ENCODE measurements at regions not wholly inside any gene's neighbourhood (a gene's known extent, or its start where the extent isn't known, plus 50 kb on each side); places are given as distances from the start of the nearest gene placed in this dataset.
"Not testable (repeated sequence)": the region's sequence is repeated elsewhere in the genome, so short reads cannot be mapped to it uniquely, and the experiment has no call there.

DNA sequence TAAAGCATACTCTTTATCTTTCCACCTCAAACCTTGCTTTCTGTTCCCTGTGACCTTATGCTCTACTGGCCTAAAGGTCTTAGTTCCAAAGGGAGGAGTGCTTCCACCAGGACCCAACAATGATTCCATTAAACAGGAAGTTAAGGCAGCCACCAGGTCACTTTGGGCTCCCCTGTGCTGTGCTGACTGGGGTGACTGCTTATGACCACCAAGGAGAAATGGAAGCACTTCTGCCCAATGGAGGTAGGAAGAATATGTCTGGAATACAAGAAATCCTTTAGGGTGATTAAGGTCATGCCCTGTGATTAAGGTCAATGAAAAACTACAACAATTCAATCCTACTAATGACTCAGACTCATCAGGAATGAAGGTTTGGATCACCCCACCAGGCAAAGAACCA is 233.8 kb upstream of the CDH11 start:
- no peak for DNase-seq (ENCODE audit: low read depth)

DNA sequence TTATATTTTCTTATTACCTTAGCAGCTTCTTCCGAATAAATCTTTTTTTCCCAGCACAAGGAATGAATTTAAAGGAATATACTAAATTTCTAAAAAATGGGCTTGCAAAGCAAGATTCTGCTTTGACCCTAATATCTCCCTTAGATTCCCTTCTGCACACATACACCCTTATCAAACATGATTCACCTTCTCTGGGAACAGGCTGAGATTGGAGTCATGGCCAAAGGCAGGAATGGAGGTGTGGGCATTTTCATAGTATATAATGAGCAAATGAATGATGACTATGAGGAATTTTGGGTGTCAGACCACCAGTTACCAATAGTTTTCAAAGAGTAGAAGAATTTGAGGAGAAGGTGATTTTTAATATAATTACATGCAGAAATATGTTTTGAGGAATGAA is 231.3 kb upstream of the CDH11 start:
- DNase-seq (ENCODE audit: low read depth), result no peak

DNA sequence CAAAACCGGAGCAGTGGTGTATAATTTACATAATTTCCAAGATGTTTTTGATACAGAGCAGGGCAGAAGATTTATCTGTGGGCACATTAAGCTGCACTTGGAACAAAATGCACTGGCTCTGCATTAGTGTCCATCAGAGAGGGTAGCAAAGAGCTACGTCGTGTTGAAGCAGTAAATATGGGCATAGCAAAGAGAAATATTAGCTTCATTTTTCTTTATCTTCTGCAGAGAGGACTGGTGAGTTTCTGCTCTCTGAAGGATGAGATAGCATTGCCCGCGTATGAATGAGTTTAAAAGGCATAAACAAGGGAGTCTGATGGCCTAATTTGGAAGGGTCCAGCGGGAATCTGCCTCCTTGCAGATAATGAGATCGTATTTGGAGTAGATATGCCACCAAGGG is 227.8 kb upstream of the CDH11 start:
- no peak for DNase-seq (ENCODE audit: low read depth)

DNA sequence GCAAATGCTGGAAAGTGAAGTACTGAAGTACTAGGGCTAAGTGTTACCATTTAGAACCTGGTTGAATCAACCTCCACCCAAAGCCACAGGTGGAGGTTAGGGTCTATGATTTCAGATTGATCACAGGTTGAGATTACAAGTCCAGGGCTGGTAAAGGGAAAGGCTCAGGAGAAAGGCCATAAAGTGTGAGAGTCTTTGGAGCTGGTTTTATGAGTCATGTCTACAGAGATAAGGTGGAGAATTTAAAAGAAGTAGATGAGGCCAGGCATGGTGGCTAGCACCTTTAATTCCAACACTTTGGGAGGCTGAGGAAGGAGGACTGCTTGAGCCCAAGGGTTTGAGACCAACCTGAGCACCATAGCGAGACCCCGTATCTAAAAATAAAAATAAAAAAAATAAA is 221.7 kb upstream of the CDH11 start:
- DNase-seq (ENCODE audit: low read depth), result no peak

DNA sequence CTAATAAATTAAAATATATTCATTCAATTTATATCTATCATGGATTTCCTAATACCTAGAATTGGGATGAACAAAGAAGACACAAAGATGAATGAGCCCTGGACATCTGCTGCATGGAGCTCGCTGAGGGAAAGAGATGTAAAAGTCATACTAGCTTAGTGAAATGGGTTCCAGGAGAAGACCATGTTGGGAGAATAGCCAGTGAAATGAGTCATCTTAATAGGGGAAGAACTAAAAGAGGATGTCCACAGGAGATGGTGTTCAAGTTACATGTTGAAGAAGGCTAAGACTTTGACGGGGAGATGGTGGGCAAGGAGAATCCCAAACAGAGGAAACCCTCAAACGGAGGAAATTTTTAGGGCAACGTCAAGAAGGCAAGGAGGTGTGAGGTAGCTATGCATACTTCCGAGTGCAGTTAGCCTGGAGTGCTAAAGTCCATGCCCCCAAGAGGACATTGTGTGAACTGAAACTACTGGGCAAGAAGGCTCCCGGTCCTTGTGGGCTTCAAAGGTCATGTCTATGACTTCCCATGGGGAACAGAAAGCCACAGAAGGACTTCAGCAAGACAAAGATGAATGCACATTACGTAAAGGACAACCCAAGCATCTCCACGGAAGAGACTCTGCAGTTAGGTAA is 220.5 kb upstream of the CDH11 start:
- DNase-seq (ENCODE audit: low read depth), result no peak

DNA sequence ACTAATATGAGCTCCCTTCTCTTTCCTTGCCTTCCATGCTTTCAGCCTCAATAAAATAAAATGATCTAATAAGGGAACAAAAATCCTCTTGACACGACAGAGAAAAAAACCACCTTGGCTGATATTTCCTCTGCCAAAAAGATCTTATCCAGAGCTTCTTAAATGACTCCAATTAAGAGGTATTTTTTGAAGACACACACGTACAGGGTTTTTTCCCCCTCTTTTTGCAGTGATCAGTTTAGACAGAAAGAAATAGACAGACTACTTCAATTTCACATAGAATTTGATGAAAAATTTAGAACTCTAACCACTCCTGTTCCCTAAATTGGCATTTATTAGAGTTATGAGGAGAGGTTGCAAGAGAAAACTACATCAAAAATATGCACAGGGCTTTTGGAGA is 217.2 kb upstream of the CDH11 start:
- no peak for DNase-seq (ENCODE audit: low read depth)

DNA sequence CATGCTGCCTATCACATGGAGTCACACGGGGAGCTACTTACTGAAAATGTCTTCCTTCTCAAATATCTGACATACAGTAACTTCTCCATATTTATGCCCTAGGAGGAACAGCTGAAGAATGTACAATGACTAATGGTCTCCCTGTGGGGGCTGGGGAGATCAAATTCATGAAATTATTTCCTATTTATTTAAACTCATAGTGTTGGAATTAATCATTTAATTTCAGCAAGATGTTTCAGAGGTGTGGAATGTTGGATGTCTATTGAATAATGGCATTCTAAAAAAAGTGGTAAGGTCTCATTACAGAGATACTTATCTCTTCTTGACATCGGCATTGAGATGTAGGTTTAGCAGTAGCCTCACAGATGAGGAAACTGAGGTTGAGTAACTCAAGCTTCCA is 214.3 kb upstream of the CDH11 start:
- no peak for DNase-seq (ENCODE audit: low read depth)

DNA sequence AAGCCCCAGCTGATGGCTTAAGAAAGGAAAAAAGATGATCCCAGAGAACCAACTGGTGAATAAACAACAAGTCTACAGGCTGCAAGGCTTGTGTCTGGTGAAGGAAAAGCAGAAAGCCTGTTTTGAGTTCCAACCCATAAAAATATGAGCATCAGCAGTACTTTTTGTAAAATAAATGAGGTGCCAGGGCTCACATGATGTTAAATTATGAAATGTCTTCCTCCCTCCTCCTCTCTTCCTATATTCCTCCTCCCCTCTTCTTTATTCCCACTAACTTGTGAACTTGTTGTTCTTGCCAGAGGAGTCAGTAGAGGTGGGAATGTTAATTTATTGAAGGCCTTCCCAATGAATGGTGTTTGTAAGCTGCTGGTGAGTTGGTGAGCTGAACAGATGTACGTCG is 212.2 kb upstream of the CDH11 start:
- DNase-seq (ENCODE audit: low read depth), result no peak

DNA sequence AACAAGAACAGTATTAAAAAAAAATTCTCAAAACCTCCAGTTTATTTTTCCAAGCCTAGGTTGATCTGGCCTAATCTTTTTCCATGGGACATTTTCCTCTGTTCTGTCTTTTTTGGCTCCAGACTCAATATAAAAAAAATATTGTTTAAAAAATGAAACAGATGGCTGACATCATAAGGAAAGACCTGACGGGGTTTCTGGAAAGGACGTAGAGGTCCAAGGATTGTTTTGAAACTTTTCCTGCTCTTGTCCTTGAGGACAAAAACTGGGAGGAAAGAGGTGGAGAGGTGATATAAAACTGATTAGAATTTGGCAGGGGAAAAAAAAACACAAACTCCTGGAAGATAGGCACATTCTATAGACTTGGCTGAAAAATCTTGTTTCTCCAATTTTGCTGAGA is 211.4 kb upstream of the CDH11 start:
- DNase-seq (ENCODE audit: low read depth), result no peak

DNA sequence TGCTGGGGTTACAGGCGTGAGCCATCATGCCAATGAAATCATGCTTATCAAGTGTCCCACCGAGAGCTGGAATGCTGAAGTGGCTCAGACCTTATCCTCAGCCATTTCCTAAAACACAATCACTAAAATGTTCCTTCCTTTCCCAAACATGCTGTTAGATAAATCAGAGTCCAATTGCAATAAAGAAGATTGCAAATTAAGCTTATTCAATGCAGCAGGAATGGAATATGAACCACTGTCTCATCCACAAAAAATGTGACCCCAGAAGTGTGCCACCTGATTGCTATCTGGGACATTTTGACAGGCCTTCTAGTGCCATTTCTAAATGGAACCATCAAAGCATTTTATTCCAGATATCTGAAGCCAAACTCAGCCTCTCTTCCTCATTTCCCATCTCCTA is 205.5 kb upstream of the CDH11 start:
- DNase-seq (ENCODE audit: low read depth), result no peak

DNA sequence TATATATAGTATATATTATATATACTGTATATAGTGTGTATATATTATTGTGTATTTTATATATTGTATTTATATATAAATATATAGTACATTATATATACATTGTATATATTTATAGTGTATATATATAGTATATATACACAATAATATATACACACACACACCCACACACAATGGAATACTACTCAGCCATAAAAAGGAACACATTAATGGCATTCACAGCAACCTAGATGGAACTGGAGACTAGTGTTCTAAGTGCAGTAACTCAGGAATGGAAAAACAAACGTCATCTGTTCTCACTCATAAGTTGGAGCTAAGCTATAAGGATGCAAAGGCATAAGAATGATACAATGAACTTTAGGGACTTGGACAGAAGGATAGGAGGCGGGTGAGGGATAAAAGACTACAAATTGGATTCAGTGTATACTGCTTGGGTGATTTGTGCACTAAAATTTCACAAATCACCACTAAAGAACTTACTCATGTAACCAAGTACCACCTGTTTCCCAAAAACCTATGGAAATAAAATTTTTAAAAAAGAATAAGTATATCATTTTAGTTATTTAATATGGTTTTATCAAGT is 201.9 kb upstream of the CDH11 start:
- no peak for DNase-seq (ENCODE audit: low read depth)

DNA sequence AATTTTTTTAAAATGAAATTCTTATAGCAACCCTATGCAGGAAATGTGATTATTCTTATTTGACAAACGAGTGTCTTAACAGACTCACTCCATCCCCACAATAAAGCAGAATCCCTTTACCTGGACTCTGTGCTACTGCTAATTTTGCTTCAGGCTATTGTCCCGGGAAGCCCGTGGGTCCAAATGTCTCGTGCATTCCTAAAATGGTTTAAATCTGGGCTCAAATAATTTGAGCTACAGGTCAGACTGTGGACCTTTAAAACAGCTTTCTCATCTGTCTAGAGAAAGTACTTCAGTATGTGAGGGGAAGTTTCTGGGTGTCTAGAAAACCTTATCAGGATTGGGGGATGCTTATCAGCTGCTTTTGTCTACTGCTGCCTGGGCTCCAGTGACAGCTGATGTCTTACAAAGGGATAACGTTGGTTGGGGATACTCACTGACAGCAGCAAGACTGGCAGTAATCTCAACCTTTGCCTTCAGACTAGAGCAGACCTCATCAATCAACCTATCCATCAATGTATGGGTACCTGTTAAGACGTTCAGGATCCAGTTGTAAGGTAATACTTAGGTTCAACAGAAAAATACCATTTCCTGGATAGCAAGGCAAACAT is 197.9 kb upstream of the CDH11 start:
- DNase-seq (ENCODE audit: low read depth), result no peak

DNA sequence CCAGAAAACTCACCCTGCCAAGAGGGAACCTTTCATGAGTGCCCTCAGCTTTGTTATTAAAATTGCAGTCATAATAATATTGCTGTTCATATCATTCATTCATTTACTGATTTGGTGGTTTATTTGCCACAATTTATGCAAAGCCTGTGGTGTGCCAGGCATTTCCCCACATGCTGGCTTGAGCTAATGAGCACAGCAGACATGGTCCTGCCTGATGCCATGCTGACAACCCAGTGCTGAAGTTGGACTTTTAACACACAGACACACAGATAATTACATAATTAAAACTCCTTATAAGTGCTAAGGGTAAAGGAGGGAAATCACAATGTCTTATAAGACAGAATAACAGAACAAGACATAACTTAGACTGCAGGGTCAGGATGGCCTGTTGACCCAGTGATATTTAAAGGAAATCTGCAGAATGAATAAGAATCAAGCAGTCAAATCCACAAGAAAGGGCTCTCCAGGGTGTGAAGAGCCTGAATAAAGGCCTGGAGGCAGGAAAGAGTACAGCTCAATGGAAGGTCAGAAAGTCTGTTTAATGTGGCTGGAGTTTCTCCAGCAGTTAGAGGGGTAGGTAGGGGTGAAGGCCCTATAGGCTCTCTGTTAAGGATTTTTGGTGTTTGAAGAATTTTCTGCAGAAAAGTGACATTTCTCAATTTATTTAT is 196.9 kb upstream of the CDH11 start:
- DNase-seq (ENCODE audit: low read depth), result no peak

DNA sequence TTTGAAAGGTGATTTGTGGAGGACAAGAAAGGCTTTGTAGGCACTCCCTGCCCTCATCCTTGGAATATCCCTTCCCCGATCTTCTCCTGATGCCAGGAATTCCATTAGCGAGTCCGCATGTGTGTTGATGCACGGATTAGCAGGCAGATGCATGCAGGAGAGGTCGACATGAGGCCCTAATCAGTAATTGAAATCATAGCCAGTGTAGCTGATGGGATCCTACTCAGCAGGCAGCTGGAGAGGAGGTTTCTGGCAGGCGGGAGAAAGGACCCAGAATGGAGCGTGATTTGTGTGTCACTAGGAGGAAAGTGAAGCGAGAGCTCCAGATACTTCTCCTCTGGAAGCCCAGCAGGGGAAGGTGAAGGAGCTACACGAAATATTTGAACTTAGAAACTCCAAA is 196.3 kb upstream of the CDH11 start:
- no peak for DNase-seq (ENCODE audit: low read depth)

DNA sequence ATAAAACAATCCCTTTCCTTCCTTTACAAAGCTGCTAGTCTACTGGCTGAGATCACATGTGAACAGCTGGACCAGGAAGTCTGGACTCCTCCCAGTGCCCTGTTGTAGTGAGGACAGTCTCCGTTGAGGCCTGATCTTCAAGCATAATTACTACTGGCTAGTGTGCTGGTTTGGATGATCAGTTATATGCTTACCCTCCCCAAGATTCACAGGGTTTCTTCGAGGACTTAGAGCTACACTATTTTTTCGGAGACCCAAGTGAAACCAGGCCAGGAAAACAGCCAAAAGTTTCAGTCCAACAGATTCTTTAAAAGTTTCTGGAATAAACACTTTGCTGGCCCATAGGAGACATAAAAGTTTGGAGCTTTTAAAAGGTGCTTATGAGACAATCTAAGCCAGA is 194.9 kb upstream of the CDH11 start:
- DNase-seq (ENCODE audit: low read depth), result no peak

DNA sequence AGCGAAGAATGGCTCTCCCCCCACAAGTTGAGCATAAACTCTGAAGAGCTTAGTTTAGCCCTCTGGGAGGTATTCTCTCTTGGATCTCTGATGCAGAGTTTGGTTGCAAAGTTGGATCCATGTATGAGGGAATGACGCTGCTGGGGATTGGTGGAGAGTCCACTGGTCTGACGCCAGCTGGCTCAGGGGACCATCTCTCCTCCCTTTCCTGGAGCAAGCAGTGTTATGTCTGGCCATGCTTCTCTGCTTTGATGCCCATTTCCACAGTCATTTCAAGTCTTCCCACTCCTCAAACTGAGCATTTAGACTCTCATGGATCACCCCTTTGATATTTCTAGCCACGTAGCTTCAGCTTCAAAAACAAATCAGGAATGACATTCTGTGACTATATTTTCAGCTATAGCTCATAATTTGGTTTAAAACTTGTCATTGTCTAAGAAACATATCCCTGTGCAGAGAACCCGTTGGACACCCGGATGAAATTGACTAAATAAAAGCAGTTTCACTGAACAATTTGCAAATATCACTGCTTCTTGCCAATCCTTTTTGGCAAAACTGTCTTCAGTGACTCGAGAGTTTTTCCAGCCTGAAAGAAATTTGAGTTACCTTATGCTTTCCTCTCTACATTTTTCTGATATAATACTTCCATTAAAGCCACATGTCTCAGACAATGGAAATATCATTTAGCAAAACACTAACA is 193.4 kb upstream of the CDH11 start:
- peak; percentile 81 for DNase-seq (ENCODE audit: low read depth)

DNA sequence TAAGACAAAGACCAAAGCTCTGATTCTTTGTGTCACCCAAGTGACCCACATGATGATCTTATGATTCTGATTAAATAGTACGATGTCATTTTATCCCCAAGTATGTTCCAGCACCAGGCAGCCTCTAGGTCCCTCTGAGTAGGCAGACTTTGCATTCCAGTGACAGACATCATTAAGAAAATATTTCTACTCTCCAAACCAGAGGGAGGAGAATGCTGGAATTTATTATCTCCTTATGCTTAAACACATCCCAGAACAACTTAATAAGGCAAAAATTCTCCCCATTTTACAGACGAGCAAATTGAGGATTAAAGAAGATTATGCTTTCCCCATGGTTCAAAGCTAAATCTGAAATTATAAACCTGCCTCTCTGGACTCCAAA is 192.8 kb upstream of the CDH11 start:
- no peak for DNase-seq (ENCODE audit: low read depth)

DNA sequence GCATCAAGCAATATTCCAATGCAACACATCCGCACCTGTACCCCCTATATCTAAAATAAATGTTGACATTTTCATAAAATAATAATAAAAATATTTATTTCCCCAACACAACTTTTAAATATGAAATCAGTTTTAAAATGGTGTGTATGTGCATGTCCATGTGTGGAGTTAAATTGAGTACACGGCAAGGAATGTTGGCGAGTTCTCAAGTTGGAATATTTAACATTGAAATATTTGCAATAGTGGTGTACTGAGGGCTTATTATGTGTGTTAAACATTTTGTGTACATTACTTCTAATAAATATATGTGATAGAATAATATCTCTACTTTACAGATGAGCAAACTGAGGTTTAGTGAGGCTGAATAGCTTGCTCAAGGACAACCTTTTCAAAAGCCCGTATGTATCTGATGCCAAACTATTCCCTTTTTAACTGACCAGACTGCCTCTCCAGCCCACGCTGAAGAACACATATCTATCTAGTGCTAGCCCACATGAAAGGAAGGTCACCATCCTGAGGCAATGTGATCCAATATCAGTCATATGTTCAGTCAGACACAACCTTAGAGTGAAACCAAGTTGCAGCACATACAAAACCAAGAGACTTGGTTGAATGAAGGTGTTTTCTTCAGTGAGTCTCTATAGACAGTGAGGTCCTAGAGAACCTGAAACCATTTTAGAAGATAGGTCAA is 192.2 kb upstream of the CDH11 start:
- no peak for DNase-seq (ENCODE audit: low read depth)

DNA sequence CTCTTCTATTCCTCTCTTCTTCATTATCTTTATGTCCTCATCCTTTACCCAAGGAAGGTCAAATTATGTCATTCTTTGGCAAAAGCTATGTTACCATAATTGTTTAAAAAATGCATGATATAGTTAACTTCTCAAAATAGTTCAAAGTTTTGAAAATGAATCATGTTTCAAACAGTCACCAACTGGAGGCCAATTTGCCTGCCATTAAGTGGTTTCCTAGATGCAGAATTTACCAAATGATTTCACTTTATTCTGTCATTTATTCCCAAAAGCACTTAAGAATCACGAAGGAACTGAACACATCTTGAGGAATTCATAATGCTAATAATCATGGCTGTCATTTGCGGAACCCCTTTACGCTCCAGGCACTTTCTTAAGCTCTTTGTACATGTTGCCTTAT is 190.9 kb upstream of the CDH11 start:
- DNase-seq (ENCODE audit: low read depth), result peak; percentile 63

DNA sequence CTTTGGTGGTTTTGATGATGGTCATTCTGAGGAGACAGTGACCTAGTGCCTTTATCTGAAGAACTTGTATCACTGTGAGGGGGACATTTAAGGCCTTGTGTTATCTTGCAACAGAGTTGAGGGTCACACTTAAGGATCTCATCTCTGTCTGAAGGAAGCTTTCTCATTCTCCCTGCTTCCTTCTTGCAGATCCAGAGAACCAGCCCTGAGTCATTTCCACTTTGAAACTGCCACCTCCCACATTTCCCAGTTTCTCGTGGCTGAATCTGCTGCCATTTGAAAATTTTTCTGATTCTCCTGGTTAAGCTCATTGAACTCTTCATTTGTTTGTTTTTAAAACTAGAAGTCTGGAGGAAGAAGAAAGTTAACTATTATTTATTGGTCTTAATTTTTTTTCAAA is 190.2 kb upstream of the CDH11 start:
- peak; percentile 48 for DNase-seq (ENCODE audit: low read depth)

DNA sequence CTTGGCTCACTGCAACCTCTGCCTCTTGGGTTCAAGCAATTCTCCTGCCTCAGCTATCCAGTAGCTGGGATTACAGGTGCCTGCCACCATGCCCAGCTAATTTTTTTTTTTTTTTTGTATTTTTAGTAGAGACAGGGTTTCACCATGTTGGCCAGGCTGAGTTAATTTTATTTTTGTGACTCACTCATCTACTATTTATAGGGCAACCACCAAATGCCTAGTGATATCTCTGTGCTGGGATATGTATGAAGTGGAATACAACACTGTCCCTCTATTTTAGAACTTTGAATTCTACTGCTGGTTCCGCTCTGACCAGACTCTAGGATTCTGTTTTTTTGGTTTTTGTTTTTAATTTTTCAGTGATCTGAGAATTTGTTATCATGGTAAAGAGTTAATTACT is 188.6 kb upstream of the CDH11 start:
- not testable (repeated sequence) for DNase-seq (ENCODE audit: low read depth)

DNA sequence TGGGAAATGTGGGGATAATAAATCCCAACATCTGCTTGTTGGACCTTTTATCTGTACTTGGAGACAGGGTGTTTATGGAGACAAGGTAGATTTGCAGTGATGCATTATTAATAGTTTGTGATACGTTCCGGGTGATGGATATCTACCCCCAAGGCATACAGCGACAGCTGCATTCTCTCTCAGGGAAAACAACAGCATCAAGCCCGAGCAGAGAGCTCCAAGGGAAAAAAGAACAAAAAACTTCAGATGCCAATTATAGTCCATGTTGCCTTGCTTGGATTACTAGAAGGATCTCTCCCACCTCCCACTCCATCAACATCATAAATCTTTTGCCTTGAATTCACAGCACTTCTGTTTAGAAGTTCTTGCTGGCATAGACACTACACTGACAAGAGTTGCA is 187.5 kb upstream of the CDH11 start:
- DNase-seq (ENCODE audit: low read depth), result no peak
